GM12873 (cell line): ENCODE measurements at regions not wholly inside any gene's neighbourhood (a gene's known extent, or its start where the extent isn't known, plus 50 kb on each side); places are given as distances from the start of the nearest gene placed in this dataset.

Experiments
- TF ChIP-seq, protein P1 (sequence below): IDR thresholded peaks from 2 replicates; pipeline ENCODE4 v1.5.1; 2012; ENCODE audit warnings: low read depth, mild to moderate bottlenecking, moderate library complexity, low read length, control low read depth; ENCODE audit not compliant: insufficient read depth; ENCODE audit errors: missing control alignments

- TF ChIP-seq, protein P1, sequence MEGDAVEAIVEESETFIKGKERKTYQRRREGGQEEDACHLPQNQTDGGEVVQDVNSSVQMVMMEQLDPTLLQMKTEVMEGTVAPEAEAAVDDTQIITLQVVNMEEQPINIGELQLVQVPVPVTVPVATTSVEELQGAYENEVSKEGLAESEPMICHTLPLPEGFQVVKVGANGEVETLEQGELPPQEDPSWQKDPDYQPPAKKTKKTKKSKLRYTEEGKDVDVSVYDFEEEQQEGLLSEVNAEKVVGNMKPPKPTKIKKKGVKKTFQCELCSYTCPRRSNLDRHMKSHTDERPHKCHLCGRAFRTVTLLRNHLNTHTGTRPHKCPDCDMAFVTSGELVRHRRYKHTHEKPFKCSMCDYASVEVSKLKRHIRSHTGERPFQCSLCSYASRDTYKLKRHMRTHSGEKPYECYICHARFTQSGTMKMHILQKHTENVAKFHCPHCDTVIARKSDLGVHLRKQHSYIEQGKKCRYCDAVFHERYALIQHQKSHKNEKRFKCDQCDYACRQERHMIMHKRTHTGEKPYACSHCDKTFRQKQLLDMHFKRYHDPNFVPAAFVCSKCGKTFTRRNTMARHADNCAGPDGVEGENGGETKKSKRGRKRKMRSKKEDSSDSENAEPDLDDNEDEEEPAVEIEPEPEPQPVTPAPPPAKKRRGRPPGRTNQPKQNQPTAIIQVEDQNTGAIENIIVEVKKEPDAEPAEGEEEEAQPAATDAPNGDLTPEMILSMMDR, result no peak
Measured at GRCh38 chr5:5583832-5584231, 161.4 kb downstream of the ICE1 start.

GRCh38 chr5:5583023-5583765, 160.7 kb downstream of the ICE1 start:
- TF ChIP-seq, protein P1, result no peak

DNA sequence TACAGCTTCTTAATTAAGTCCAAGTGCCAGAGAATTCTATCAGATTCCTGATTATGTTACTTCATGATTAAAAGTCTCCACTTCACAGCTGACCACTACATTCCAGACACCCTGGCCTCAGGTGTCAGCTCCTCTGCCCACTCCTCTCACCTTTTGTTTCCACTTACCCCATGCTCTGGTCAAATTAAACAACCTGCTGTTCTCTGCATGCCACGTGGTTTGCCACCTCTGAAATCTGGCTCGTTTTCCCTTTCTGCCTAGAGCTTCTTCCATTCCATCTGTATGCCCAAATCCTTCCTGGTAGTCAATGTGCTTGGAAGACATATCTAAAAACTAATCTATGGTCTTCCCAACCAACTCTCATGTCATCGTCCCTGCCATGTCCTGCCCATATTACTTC, 158.6 kb downstream of the ICE1 start:
- TF ChIP-seq, protein P1, result no peak

- TF ChIP-seq, protein P1, result no peak
Measured at GRCh38 chr5:5576744-5577143, 154.3 kb downstream of the ICE1 start.

- TF ChIP-seq, protein P1, result no peak
Measured at GRCh38 chr5:5575461-5575860, 153.0 kb downstream of the ICE1 start.

DNA sequence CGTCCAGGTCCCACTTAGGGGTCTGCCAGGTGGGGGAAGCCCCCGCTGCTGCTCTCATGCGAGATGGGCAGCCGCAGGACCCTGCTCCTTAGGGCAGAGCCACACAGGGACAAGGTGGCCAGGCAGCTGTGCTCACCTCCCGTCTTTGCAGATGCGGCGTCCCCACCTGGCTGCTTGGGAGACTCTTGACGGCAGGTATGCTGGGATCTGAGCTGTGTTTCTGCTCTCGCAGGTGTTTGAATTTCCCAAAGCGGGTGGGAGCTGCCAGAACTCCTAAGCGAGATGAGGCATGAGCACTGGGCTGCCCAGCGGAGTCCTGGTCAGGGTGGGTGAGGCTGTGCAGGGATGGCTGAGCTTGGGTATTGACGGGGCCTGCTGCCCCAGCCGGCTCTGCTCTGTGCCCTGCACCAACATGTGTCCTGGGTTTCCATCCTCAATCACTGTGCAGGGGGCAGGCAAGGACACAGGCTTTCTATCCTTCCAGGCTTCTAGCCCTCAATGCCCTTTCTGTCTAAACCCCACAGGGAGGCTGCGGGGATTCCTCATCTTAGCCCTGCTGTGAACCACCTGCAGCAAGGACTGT, 151.4 kb downstream of the ICE1 start:
- TF ChIP-seq, protein P1, result no peak

- TF ChIP-seq, protein P1, result no peak
Measured at GRCh38 chr5:5572976-5573797, 150.7 kb downstream of the ICE1 start.
